A549 (cell line): ENCODE measurements at regions not wholly inside any gene's neighbourhood (a gene's known extent, or its start where the extent isn't known, plus 50 kb on each side); places are given as distances from the start of the nearest gene placed in this dataset.

Source experiments
- CHD2 ChIP-seq: fragments of 150-350 bp; IDR thresholded peaks from 2 replicates; pipeline ENCODE4 v1.6.1; 2014; ENCODE audit warnings: low read length; ENCODE audit not compliant: partially characterized antibody
- CHD4 ChIP-seq: fragments of 200-600 bp; sonication (generic); IDR thresholded peaks from 2 replicates; pipeline ENCODE4 v1.6.1; 2016; ENCODE audit warnings: antibody characterized with exemption, mild to moderate bottlenecking, borderline replicate concordance
- EP300 ChIP-seq, 2 experiments: fragments of >200 bp; sonication (Bioruptor Twin); formaldehyde crosslinking; IDR thresholded peaks; 2 replicates in 1 of 2; 3 replicates in 1 of 2; pipeline ENCODE4 v1.6.1; 2016 to 2017
- HDAC2 ChIP-seq: fragments of 200-600 bp; sonication (generic); IDR thresholded peaks from 2 replicates; pipeline ENCODE4 v1.6.1; 2016
- JUN ChIP-seq, 2 experiments: fragments of >200 bp; sonication (Bioruptor Twin); formaldehyde crosslinking; IDR thresholded peaks; 2 replicates in 1 of 2; 3 replicates in 1 of 2; pipeline ENCODE4 v1.6.1; 2016 to 2017
- MYC ChIP-seq: IDR thresholded peaks from 2 replicates; pipeline ENCODE4 v1.6.1; 2012; ENCODE audit warnings: mild to moderate bottlenecking, inconsistent platforms, low read length, improper control_type of control experiment, borderline replicate concordance
- PHF8 ChIP-seq: fragments of 200-600 bp; sonication (generic); IDR thresholded peaks from 2 replicates; pipeline ENCODE4 v1.6.1; 2016; ENCODE audit warnings: low read depth, mild to moderate bottlenecking, antibody characterized with exemption, moderate library complexity, borderline replicate concordance
- POLR2A ChIP-seq: IDR thresholded peaks from 2 replicates; pipeline ENCODE4 v1.6.1; 2012; ENCODE audit warnings: mild to moderate bottlenecking, low read length
- RAD21 ChIP-seq, 2 experiments: fragments of >200 bp in 1 of 2; sonication (Bioruptor Twin) in 1 of 2; formaldehyde crosslinking in 1 of 2; IDR thresholded peaks in 1 of 2; conservative IDR thresholded peaks in 1 of 2; 2 replicates in 1 of 2; 3 replicates in 1 of 2; pipeline ENCODE4 v1.6.1; 2012 to 2018; ENCODE audit warnings: inconsistent platforms in 1 of 2
- ZNF302 ChIP-seq: fragments of 250-450 bp; sonication (Bioruptor Pico); IDR thresholded peaks from 2 replicates; pipeline ENCODE4 v1.9.0; 2021; ENCODE audit warnings: inconsistent platforms, mild to moderate bottlenecking, moderate library complexity
- TF ChIP-seq, protein P1 (sequence below): fragments of 200-600 bp; sonication (generic); IDR thresholded peaks from 2 replicates; pipeline ENCODE4 v1.6.1; 2016; ENCODE audit warnings: antibody characterized with exemption, mild to moderate bottlenecking, moderate library complexity
- TF ChIP-seq, protein P2 (sequence below): fragments of >200 bp; sonication (Bioruptor Twin); formaldehyde crosslinking; IDR thresholded peaks from 3 replicates; pipeline ENCODE4 v1.5.1; 2016
- TF ChIP-seq, protein P3 (sequence below): IDR thresholded peaks from 2 replicates; pipeline ENCODE4 v1.6.1; 2012
- TF ChIP-seq, protein P4 (sequence below): fragments of 450-650 bp; IDR thresholded peaks from 2 replicates; pipeline ENCODE4 v1.6.1; 2014; ENCODE audit warnings: antibody characterized with exemption

DNA sequence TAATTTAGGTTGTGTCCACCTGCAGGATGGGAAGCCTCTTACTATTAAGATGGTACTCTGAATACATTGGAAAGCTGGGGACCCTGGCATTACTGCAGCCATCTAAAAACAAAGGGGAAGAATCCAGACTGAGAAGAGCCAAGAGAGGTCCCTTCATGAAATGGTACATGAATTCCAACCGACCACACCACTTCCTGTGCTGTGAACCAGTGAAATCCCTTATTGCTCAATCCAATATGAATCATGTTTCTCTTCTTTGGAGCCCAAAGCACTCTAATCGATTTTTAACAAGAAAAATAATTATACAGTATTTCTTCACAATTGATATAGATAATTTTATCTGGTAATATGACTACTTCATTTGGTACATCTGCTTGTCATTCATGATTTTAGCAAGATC is 479.7 kb upstream of the RAB6C start:
- TF ChIP-seq, protein P1, sequence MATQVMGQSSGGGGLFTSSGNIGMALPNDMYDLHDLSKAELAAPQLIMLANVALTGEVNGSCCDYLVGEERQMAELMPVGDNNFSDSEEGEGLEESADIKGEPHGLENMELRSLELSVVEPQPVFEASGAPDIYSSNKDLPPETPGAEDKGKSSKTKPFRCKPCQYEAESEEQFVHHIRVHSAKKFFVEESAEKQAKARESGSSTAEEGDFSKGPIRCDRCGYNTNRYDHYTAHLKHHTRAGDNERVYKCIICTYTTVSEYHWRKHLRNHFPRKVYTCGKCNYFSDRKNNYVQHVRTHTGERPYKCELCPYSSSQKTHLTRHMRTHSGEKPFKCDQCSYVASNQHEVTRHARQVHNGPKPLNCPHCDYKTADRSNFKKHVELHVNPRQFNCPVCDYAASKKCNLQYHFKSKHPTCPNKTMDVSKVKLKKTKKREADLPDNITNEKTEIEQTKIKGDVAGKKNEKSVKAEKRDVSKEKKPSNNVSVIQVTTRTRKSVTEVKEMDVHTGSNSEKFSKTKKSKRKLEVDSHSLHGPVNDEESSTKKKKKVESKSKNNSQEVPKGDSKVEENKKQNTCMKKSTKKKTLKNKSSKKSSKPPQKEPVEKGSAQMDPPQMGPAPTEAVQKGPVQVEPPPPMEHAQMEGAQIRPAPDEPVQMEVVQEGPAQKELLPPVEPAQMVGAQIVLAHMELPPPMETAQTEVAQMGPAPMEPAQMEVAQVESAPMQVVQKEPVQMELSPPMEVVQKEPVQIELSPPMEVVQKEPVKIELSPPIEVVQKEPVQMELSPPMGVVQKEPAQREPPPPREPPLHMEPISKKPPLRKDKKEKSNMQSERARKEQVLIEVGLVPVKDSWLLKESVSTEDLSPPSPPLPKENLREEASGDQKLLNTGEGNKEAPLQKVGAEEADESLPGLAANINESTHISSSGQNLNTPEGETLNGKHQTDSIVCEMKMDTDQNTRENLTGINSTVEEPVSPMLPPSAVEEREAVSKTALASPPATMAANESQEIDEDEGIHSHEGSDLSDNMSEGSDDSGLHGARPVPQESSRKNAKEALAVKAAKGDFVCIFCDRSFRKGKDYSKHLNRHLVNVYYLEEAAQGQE: no peak
- TF ChIP-seq, protein P2, sequence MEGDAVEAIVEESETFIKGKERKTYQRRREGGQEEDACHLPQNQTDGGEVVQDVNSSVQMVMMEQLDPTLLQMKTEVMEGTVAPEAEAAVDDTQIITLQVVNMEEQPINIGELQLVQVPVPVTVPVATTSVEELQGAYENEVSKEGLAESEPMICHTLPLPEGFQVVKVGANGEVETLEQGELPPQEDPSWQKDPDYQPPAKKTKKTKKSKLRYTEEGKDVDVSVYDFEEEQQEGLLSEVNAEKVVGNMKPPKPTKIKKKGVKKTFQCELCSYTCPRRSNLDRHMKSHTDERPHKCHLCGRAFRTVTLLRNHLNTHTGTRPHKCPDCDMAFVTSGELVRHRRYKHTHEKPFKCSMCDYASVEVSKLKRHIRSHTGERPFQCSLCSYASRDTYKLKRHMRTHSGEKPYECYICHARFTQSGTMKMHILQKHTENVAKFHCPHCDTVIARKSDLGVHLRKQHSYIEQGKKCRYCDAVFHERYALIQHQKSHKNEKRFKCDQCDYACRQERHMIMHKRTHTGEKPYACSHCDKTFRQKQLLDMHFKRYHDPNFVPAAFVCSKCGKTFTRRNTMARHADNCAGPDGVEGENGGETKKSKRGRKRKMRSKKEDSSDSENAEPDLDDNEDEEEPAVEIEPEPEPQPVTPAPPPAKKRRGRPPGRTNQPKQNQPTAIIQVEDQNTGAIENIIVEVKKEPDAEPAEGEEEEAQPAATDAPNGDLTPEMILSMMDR: no peak
- TF ChIP-seq POLR2A (no peak), JUN (IDR thresholded peaks at IDR 0.05) (no peak), MYC (no peak), ZNF302 (CRISPR knock-in tag) (no peak), RAD21 (conservative IDR thresholded peaks at IDR 0.05 in 1 of 2, IDR thresholded peaks at IDR 0.05 in 1 of 2) (no peak), HDAC2 (no peak), CHD4 (no peak), EP300 (IDR thresholded peaks at IDR 0.05) (no peak), PHF8 (no peak), CHD2 (no peak)
- TF ChIP-seq, protein P3, sequence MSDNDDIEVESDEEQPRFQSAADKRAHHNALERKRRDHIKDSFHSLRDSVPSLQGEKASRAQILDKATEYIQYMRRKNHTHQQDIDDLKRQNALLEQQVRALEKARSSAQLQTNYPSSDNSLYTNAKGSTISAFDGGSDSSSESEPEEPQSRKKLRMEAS: no peak
- TF ChIP-seq, protein P4, sequence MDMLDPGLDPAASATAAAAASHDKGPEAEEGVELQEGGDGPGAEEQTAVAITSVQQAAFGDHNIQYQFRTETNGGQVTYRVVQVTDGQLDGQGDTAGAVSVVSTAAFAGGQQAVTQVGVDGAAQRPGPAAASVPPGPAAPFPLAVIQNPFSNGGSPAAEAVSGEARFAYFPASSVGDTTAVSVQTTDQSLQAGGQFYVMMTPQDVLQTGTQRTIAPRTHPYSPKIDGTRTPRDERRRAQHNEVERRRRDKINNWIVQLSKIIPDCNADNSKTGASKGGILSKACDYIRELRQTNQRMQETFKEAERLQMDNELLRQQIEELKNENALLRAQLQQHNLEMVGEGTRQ: no peak
